ENCODE measurements at regions not wholly inside any gene's neighbourhood (a gene's known extent, or its start where the extent isn't known, plus 50 kb on each side); places are given as distances from the start of the nearest gene placed in this dataset.

DNA sequence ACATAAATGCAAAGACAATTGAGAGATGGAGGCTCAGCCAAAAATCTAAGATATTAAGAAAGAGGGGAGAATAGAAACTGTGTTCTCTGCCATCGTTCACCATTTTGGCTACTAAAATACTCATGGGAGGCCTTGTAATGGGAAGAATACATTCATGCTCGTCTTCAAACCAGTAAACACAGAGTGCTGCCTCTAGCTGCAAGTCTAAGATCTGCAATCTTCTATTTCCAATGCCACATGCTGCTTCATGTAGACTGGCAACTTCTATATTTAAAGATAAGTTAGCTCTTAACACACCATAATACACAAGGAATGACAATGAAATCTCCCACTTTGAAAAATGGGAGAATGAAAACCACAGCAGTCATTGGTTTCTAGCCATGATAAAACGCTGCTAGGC is 387.3 kb downstream of the HS3ST3B1 start:
- no peak overlapping the region for H3K4me3 ChIP-seq (ENCODE audit: low read length)
- no peak for TF ChIP-seq EZH2phosphoT487 (IDR thresholded peaks at IDR 0.05; ENCODE audit: low read length)
- TF ChIP-seq, protein P1, sequence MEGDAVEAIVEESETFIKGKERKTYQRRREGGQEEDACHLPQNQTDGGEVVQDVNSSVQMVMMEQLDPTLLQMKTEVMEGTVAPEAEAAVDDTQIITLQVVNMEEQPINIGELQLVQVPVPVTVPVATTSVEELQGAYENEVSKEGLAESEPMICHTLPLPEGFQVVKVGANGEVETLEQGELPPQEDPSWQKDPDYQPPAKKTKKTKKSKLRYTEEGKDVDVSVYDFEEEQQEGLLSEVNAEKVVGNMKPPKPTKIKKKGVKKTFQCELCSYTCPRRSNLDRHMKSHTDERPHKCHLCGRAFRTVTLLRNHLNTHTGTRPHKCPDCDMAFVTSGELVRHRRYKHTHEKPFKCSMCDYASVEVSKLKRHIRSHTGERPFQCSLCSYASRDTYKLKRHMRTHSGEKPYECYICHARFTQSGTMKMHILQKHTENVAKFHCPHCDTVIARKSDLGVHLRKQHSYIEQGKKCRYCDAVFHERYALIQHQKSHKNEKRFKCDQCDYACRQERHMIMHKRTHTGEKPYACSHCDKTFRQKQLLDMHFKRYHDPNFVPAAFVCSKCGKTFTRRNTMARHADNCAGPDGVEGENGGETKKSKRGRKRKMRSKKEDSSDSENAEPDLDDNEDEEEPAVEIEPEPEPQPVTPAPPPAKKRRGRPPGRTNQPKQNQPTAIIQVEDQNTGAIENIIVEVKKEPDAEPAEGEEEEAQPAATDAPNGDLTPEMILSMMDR (IDR thresholded peaks at IDR 0.05; ENCODE audit: low read length): no peak
- no peak for TF ChIP-seq EZH2 (optimal IDR thresholded peaks at IDR 0.05; ENCODE audit: low read depth, low read length)
- H3K27me3 ChIP-seq (replicated peaks; ENCODE audit: insufficient read depth, low read length): no peaks in the 10 kb centered on the region
- no peaks in the 10 kb centered on the region for H3K9me2 ChIP-seq (replicated peaks; ENCODE audit: insufficient read depth, low read length)
- no peaks in the 10 kb centered on the region for H3K9me3 ChIP-seq (replicated peaks; ENCODE audit: insufficient read depth, low read length)
- no peak for DNase-seq
- no peak overlapping the region for H3K27ac ChIP-seq (ENCODE audit: low read length)
- no peaks in the 10 kb centered on the region for H3K79me2 ChIP-seq (ENCODE audit: low read length)
- H4K20me1 ChIP-seq (ENCODE audit: insufficient read depth, low read length): no peaks in the 10 kb centered on the region
- no peak overlapping the region for H3K9ac ChIP-seq (ENCODE audit: low read length)
- no peak overlapping the region for H2AFZ ChIP-seq (ENCODE audit: low read length)
- H3F3A ChIP-seq (ENCODE audit: insufficient read depth, low read length): no peaks in the 10 kb centered on the region
- no peaks in the 10 kb centered on the region for H3K4me1 ChIP-seq (ENCODE audit: low read length)
- H3K4me2 ChIP-seq (ENCODE audit: low read depth, low read length): no peak overlapping the region
- H3K36me3 ChIP-seq (replicated peaks; ENCODE audit: insufficient read depth, low read length): no peaks in the 10 kb centered on the region

DNA sequence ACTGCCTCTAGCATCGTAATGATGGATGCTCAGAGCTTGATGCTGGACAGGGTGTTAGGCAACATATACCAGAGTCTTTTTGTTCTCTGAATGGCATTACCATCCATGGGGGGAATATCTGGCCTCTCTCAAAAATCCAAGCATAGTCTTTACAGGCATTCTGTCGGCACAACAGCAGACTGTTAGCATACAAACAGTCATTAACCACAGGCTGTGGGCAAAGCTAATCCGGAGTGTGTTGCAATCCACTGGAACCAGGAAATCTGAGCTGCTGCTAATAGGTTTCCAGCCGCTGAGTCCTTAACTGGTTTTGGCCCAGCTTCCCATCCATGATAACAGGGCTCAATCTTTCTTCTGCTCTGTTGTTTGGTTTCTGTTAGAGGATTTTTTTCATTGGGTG is 371.9 kb downstream of the HS3ST3B1 start:
- H3K9me3 ChIP-seq (replicated peaks; ENCODE audit: insufficient read depth, low read length): no peaks in the 10 kb centered on the region
- no peaks in the 10 kb centered on the region for H3K27me3 ChIP-seq (replicated peaks; ENCODE audit: insufficient read depth, low read length)
- H3F3A ChIP-seq (ENCODE audit: insufficient read depth, low read length): no peaks in the 10 kb centered on the region
- H2AFZ ChIP-seq (ENCODE audit: low read length): no peak overlapping the region
- no peaks in the 10 kb centered on the region for H3K36me3 ChIP-seq (replicated peaks; ENCODE audit: insufficient read depth, low read length)
- H3K27ac ChIP-seq (ENCODE audit: low read length): no peak overlapping the region
- no peak overlapping the region for H3K4me2 ChIP-seq (ENCODE audit: low read depth, low read length)
- TF ChIP-seq EZH2 (optimal IDR thresholded peaks at IDR 0.05; ENCODE audit: low read depth, low read length) (no peak), EZH2phosphoT487 (IDR thresholded peaks at IDR 0.05; ENCODE audit: low read length) (no peak)
- TF ChIP-seq, protein P1 (IDR thresholded peaks at IDR 0.05; ENCODE audit: low read length): no peak
- H3K4me3 ChIP-seq (ENCODE audit: low read length): no peak overlapping the region
- no peak for DNase-seq
- H4K20me1 ChIP-seq (ENCODE audit: insufficient read depth, low read length): no peaks in the 10 kb centered on the region
- no peaks in the 10 kb centered on the region for H3K4me1 ChIP-seq (ENCODE audit: low read length)
- H3K9me2 ChIP-seq (replicated peaks; ENCODE audit: insufficient read depth, low read length): no peaks in the 10 kb centered on the region
- H3K79me2 ChIP-seq (ENCODE audit: low read length): no peaks in the 10 kb centered on the region
- H3K9ac ChIP-seq (ENCODE audit: low read length): no peak overlapping the region

DNA sequence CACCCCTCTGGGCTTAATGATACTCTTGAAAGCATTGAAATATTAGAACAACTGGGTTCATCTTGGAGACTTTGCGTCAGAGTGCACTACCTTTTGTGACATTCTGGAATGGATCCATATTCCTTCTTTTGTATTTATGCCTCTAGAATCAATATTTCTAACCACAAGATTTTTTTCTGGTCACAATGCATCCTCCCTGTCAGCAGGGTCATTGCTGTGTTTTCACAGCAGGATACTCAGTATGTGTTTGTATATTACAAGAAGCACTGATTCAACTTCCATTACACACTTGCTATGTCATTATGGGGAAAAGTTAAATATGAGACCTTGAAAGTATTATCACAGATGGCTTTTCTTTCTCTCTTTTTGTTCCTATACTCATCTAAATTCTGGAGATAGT is 370.0 kb downstream of the HS3ST3B1 start:
- Histone ChIP-seq H3K4me1 (ENCODE audit: low read length) (no peaks in the 10 kb centered on the region), H3K9me2 (replicated peaks; ENCODE audit: insufficient read depth, low read length) (no peaks in the 10 kb centered on the region), H3K27me3 (replicated peaks; ENCODE audit: insufficient read depth, low read length) (no peaks in the 10 kb centered on the region), H2AFZ (ENCODE audit: low read length) (no peak overlapping the region), H3K79me2 (ENCODE audit: low read length) (no peaks in the 10 kb centered on the region), H3K9me3 (replicated peaks; ENCODE audit: insufficient read depth, low read length) (no peaks in the 10 kb centered on the region), H3K36me3 (replicated peaks; ENCODE audit: insufficient read depth, low read length) (no peaks in the 10 kb centered on the region), H4K20me1 (ENCODE audit: insufficient read depth, low read length) (no peaks in the 10 kb centered on the region), H3F3A (ENCODE audit: insufficient read depth, low read length) (no peaks in the 10 kb centered on the region), H3K9ac (ENCODE audit: low read length) (no peak overlapping the region), H3K4me3 (ENCODE audit: low read length) (no peak overlapping the region), H3K4me2 (ENCODE audit: low read depth, low read length) (no peak overlapping the region), H3K27ac (ENCODE audit: low read length) (no peak overlapping the region)
- no peak for DNase-seq
- TF ChIP-seq EZH2phosphoT487 (IDR thresholded peaks at IDR 0.05; ENCODE audit: low read length): no peak

DNA sequence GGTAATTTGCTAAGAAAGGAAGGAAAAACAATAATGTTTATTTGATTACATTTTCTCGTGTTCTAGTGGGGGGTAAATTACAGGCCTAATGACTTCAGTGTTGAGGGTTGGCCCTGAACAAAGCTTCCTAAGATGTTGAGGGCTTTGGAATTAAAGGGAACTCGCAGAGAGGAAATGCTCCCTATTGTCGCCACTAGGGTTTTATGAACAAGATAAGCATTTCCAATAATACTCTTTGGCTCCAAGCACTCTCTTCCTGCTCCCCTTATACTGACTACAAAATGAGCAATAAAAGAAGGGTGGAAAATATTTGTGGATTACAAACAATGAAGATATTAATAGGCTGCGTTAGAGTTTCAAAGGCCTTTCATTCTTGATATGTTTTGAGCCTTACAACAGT is 363.6 kb downstream of the HS3ST3B1 start:
- no peak for TF ChIP-seq EZH2 (optimal IDR thresholded peaks at IDR 0.05; ENCODE audit: low read depth, low read length)
- TF ChIP-seq, protein P1 (IDR thresholded peaks at IDR 0.05; ENCODE audit: low read length): no peak
- TF ChIP-seq EZH2phosphoT487 (IDR thresholded peaks at IDR 0.05; ENCODE audit: low read length): no peak
- H3K27me3 ChIP-seq (replicated peaks; ENCODE audit: insufficient read depth, low read length): no peaks in the 10 kb centered on the region
- H3K4me1 ChIP-seq (ENCODE audit: low read length): no peaks in the 10 kb centered on the region
- H3K36me3 ChIP-seq (replicated peaks; ENCODE audit: insufficient read depth, low read length): no peaks in the 10 kb centered on the region
- no peak overlapping the region for H2AFZ ChIP-seq (ENCODE audit: low read length)
- no peaks in the 10 kb centered on the region for H3K9me3 ChIP-seq (replicated peaks; ENCODE audit: insufficient read depth, low read length)
- H3K9me2 ChIP-seq (replicated peaks; ENCODE audit: insufficient read depth, low read length): no peaks in the 10 kb centered on the region
- H3K4me2 ChIP-seq (ENCODE audit: low read depth, low read length): no peak overlapping the region
- H3K79me2 ChIP-seq (ENCODE audit: low read length): no peaks in the 10 kb centered on the region
- H4K20me1 ChIP-seq (ENCODE audit: insufficient read depth, low read length): no peaks in the 10 kb centered on the region
- no peak overlapping the region for H3K27ac ChIP-seq (ENCODE audit: low read length)
- H3K9ac ChIP-seq (ENCODE audit: low read length): no peak overlapping the region
- no peak for DNase-seq
- H3F3A ChIP-seq (ENCODE audit: insufficient read depth, low read length): no peaks in the 10 kb centered on the region
- H3K4me3 ChIP-seq (ENCODE audit: low read length): no peak overlapping the region
